ENCODE measurements at regions not wholly inside any gene's neighbourhood (a gene's known extent, or its start where the extent isn't known, plus 50 kb on each side); places are given as distances from the start of the nearest gene placed in this dataset.

DNA sequence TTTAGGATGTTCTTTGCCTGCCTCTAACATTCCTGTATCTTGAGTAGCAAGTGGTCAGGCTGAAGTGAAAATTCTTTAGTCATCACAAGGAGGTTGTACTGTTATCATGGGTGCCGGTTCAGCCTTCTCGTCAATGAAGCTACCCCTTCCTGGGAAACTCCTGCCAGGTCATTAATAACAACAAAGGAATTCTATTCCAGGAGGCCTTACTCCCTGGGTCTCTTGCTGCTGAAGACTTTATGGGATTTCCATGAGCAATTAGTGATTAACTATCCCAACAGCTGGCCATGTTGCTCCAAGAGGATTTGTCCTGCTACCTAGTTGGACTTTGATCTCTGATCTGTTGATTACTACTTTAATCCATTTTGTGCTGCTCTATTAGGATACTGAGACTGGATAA, 62.7 kb upstream of the ELOVL5 start:
- ChIA-PET CTCF (interaction anchor here (0.8 to 5.0 kb wide), 14 partner anchors 8 to 241 kb away, joined by 3 to 49 read pairs (median 4); no protein-coding TSS in a partner anchor), POLR2A (no interaction called here)
- DNase-seq (ENCODE audit: low read depth, low spot score) = no peak
- H3K4me3 ChIP-seq (ENCODE audit: low read depth, low read length) = no peak overlapping the region
- TF ChIP-seq CTCF (IDR thresholded peaks at IDR 0.05; ENCODE audit: insufficient read depth, low read length, missing control alignments) = no peak

GRCh38 chr6:53410508-53411258, 61.9 kb upstream of the ELOVL5 start:
- H3K4me3 ChIP-seq (ENCODE audit: low read depth, low read length) = no peak overlapping the region
- no peak for DNase-seq (ENCODE audit: low read depth, low spot score)
- POLR2A ChIA-PET = no interaction called here
- TF ChIP-seq CTCF (IDR thresholded peaks at IDR 0.05; ENCODE audit: insufficient read depth, low read length, missing control alignments) = peak; percentile 71
- CTCF ChIA-PET = interaction anchor here (0.8 to 5.0 kb wide), 15 partner anchors 9 to 241 kb away, joined by 3 to 49 read pairs (median 4); no protein-coding TSS in a partner anchor

DNA sequence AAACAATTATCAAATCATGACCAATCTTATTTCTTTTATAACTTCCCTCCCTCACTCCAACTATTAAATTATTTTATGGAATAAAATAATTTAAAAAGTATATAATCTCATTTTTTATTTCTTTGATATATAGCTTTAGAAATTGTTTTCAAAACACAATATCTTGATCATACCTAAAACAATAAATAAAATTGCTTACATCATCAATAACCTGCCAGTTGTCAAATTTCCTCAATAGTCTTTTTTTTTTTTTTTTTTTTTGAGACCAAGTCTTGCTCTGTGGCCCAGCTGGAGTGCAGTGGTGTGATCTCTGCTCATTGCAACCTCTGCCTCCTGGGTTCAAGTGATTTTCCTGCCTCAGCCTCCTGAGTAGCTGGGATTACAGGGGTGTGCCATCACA, 60.1 kb upstream of the ELOVL5 start:
- POLR2A ChIA-PET = no interaction called here
- CTCF ChIA-PET = interaction anchor here (1.6 to 5.0 kb wide), 2 partner anchors 236 to 240 kb away, joined by 3 to 49 read pairs; no protein-coding TSS in a partner anchor
- no peak for TF ChIP-seq CTCF (IDR thresholded peaks at IDR 0.05; ENCODE audit: insufficient read depth, low read length, missing control alignments)

DNA sequence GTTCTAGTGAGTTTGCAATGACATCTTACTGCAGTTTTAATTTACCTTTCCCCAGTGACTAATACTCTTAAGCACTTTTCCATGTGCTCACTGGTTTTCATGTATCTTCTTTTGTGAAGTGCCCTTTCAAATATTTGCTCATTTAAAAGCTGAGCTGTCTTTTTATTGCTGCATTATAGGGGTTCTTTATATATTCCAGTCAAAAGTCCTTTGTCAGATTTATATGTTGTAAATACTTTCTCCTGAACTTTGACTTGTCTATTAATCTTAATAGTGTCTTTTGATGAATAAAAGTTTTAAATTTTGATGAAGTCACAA, 50.2 kb upstream of the ELOVL5 start:
- no peak overlapping the region for H3K4me3 ChIP-seq (ENCODE audit: low read depth, low read length)
- CTCF ChIA-PET = interaction anchor here (1.3 kb wide), 1 partner anchor 226 kb away, joined by 4 read pairs; no protein-coding TSS in a partner anchor
- POLR2A ChIA-PET = no interaction called here
- TF ChIP-seq CTCF (IDR thresholded peaks at IDR 0.05; ENCODE audit: insufficient read depth, low read length, missing control alignments) = no peak
- no peak for DNase-seq (ENCODE audit: low read depth, low spot score)

More for the DNA sequence above, 60.1 kb upstream of the ELOVL5 start:
- no peak for DNase-seq (ENCODE audit: low read depth, low spot score)
- H3K4me3 ChIP-seq (ENCODE audit: low read depth, low read length) = no peak overlapping the region

- H3K4me3 ChIP-seq (ENCODE audit: low read depth, low read length) = no peak overlapping the region
- ChIA-PET POLR2A (no interaction called here), CTCF (interaction anchor here (1.3 kb wide), 1 partner anchor 226 kb away, joined by 4 read pairs; no protein-coding TSS in a partner anchor)
- no peak for TF ChIP-seq CTCF (IDR thresholded peaks at IDR 0.05; ENCODE audit: insufficient read depth, low read length, missing control alignments)
- no peak for DNase-seq (ENCODE audit: low read depth, low spot score)
Observed at GRCh38 chr6:53398247-53399026, 49.7 kb upstream of the ELOVL5 start.
